ENCODE measurements at regions not wholly inside any gene's neighbourhood (a gene's known extent, or its start where the extent isn't known, plus 50 kb on each side); places are given as distances from the start of the nearest gene placed in this dataset.

DNA sequence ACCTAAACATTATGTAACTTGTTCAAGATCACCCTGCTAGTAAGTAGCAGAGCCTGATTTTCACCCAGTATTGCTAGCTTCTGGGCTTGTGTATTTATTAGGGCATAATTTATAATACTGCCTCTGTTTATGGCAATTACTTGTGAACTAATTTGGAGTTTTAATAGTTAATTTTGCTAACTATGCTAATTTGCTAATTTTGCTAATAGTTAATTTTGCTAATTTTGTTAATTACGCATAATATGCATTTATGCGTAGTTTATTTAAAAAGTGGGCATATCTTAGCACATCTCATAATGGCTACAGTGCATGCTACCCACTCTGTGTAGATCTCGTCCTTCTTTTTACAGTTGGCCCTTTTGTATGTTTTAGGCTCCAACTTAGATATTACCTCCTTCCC lies 898.1 kb upstream of the EPHA5 start:
- no peaks in the 10 kb centered on the region for H3K27me3 ChIP-seq (ENCODE audit: control insufficient read depth, insufficient read depth, low read length)
- H3K9me3 ChIP-seq (ENCODE audit: control insufficient read depth, insufficient read depth, low read depth, low read length), result no peaks in the 10 kb centered on the region
- no peaks in the 10 kb centered on the region for H3K4me1 ChIP-seq (ENCODE audit: control insufficient read depth, insufficient read depth, low read length)
- in situ Hi-C loops (cut with HindIII; ENCODE audit: low pct_unique_long_range_greater_than_20kb, low sequenced_read_pairs) (no loop called here), intact Hi-C loops (cut with micrococcal nuclease; ENCODE audit: unreplicated experiment) (no loop called here)
- ATAC-seq (no peak), DNase-seq (ENCODE audit: low read depth, low spot score) (no peak)
- POLR2A ChIA-PET, result no interaction called here
- TF ChIP-seq, protein P1, sequence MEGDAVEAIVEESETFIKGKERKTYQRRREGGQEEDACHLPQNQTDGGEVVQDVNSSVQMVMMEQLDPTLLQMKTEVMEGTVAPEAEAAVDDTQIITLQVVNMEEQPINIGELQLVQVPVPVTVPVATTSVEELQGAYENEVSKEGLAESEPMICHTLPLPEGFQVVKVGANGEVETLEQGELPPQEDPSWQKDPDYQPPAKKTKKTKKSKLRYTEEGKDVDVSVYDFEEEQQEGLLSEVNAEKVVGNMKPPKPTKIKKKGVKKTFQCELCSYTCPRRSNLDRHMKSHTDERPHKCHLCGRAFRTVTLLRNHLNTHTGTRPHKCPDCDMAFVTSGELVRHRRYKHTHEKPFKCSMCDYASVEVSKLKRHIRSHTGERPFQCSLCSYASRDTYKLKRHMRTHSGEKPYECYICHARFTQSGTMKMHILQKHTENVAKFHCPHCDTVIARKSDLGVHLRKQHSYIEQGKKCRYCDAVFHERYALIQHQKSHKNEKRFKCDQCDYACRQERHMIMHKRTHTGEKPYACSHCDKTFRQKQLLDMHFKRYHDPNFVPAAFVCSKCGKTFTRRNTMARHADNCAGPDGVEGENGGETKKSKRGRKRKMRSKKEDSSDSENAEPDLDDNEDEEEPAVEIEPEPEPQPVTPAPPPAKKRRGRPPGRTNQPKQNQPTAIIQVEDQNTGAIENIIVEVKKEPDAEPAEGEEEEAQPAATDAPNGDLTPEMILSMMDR (IDR thresholded peaks at IDR 0.05), result no peak
- TF ChIP-seq TCF7L2 (IDR thresholded peaks at IDR 0.05; ENCODE audit: low read depth, low read length), result no peak
- no peak for TF ChIP-seq SIN3A (IDR thresholded peaks at IDR 0.05; ENCODE audit: borderline replicate concordance, insufficient read depth, low read depth, low read length)
- TF ChIP-seq POLR2AphosphoS5 (IDR thresholded peaks at IDR 0.05; ENCODE audit: low read depth, low read length), result no peak
- TF ChIP-seq, protein P2, sequence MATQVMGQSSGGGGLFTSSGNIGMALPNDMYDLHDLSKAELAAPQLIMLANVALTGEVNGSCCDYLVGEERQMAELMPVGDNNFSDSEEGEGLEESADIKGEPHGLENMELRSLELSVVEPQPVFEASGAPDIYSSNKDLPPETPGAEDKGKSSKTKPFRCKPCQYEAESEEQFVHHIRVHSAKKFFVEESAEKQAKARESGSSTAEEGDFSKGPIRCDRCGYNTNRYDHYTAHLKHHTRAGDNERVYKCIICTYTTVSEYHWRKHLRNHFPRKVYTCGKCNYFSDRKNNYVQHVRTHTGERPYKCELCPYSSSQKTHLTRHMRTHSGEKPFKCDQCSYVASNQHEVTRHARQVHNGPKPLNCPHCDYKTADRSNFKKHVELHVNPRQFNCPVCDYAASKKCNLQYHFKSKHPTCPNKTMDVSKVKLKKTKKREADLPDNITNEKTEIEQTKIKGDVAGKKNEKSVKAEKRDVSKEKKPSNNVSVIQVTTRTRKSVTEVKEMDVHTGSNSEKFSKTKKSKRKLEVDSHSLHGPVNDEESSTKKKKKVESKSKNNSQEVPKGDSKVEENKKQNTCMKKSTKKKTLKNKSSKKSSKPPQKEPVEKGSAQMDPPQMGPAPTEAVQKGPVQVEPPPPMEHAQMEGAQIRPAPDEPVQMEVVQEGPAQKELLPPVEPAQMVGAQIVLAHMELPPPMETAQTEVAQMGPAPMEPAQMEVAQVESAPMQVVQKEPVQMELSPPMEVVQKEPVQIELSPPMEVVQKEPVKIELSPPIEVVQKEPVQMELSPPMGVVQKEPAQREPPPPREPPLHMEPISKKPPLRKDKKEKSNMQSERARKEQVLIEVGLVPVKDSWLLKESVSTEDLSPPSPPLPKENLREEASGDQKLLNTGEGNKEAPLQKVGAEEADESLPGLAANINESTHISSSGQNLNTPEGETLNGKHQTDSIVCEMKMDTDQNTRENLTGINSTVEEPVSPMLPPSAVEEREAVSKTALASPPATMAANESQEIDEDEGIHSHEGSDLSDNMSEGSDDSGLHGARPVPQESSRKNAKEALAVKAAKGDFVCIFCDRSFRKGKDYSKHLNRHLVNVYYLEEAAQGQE (IDR thresholded peaks at IDR 0.05; ENCODE audit: insufficient read depth in 1 of 2, low read depth in 2 of 2, low read length in 1 of 2), result no peak
- BruUV-seq (replicated peaks), result no TSS peak
- CTCF ChIA-PET, result no interaction called here
- no peak overlapping the region for H3K4me3 ChIP-seq (ENCODE audit: low read depth in 2 of 2, low read length in 2 of 2)
- no peaks in the 10 kb centered on the region for H3K36me3 ChIP-seq (ENCODE audit: control insufficient read depth, insufficient read depth, low read length)
- H3K27ac ChIP-seq (ENCODE audit: low read length), result no peak overlapping the region

DNA sequence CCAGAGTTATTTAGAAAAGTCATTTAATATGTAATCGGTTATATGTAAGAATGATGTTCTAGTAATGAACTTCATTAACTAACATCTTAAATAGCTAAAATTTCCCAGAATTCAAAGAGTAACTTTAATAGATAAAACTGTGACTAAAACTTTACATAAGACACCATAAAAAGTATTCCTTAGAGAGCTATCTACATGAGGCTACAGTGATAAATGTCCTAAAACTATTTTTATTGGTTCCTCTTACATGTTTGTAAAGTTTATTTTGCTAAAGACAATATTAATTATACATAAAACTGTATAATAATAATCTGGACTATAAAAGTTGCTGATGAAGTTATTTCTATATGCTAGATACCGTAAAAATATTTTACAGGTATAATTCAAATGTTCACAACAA lies 897.7 kb upstream of the EPHA5 start:
- ATAC-seq (no peak), DNase-seq (ENCODE audit: low read depth, low spot score) (no peak)
- intact Hi-C loops (cut with micrococcal nuclease; ENCODE audit: unreplicated experiment) (no loop called here), in situ Hi-C loops (cut with HindIII; ENCODE audit: low pct_unique_long_range_greater_than_20kb, low sequenced_read_pairs) (no loop called here)
- no TSS peak for BruUV-seq (replicated peaks)
- TF ChIP-seq, protein P1 (IDR thresholded peaks at IDR 0.05), result no peak
- TF ChIP-seq, protein P2 (IDR thresholded peaks at IDR 0.05; ENCODE audit: insufficient read depth in 1 of 2, low read depth in 2 of 2, low read length in 1 of 2), result no peak
- no peak for TF ChIP-seq TCF7L2 (IDR thresholded peaks at IDR 0.05; ENCODE audit: low read depth, low read length)
- no peak for TF ChIP-seq SIN3A (IDR thresholded peaks at IDR 0.05; ENCODE audit: borderline replicate concordance, insufficient read depth, low read depth, low read length)
- no peak for TF ChIP-seq POLR2AphosphoS5 (IDR thresholded peaks at IDR 0.05; ENCODE audit: low read depth, low read length)
- H3K4me1 ChIP-seq (ENCODE audit: control insufficient read depth, insufficient read depth, low read length), result no peaks in the 10 kb centered on the region
- ChIA-PET CTCF (no interaction called here), POLR2A (no interaction called here)
- H3K27me3 ChIP-seq (ENCODE audit: control insufficient read depth, insufficient read depth, low read length), result no peaks in the 10 kb centered on the region
- no peaks in the 10 kb centered on the region for H3K9me3 ChIP-seq (ENCODE audit: control insufficient read depth, insufficient read depth, low read depth, low read length)
- no peak overlapping the region for H3K27ac ChIP-seq (ENCODE audit: low read length)
- H3K4me3 ChIP-seq (ENCODE audit: low read depth in 2 of 2, low read length in 2 of 2), result no peak overlapping the region
- no peaks in the 10 kb centered on the region for H3K36me3 ChIP-seq (ENCODE audit: control insufficient read depth, insufficient read depth, low read length)

All from Panc1 (cell line).